ENCODE measurements at regions not wholly inside any gene's neighbourhood (a gene's known extent, or its start where the extent isn't known, plus 50 kb on each side); places are given as distances from the start of the nearest gene placed in this dataset.

DNA sequence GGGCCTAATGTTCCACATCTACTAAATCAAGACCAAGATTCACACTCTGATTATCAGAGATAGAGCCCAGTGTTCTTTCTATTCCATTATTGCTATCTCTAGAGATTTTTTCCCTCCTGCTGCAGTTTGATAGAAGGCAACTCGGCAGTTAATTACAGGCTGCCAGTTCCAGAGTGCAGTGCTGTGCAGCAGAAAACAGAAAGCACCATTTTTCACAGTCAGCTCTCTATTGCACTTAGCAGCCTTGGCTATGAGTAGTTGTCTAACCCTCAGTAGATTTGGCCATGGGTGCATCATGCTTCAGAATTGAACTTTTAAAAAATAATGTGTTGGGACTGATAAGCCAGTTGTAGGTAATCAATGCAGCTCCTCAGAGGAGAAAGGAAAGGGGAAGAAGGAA is 295.3 kb downstream of the MID1IP1 start:
- Histone ChIP-seq H3K27me3 (ENCODE audit: low read length) (no peaks in the 10 kb centered on the region), H3K9me3 (ENCODE audit: insufficient read depth, low read length) (no peaks in the 10 kb centered on the region), H3K4me2 (ENCODE audit: low read depth, low read length, poor library complexity, severe bottlenecking) (no peak overlapping the region), H3K36me3 (ENCODE audit: low read length) (no peaks in the 10 kb centered on the region), H3K4me3 (ENCODE audit: insufficient read depth, low read length, poor library complexity, severe bottlenecking) (no peak overlapping the region), H3K27ac (ENCODE audit: low read depth, low read length) (no peak overlapping the region), H4K20me1 (ENCODE audit: low read depth, low read length) (no peaks in the 10 kb centered on the region), H3K9ac (ENCODE audit: low read length) (no peak overlapping the region), H3K9me2 (replicated peaks; ENCODE audit: insufficient read depth, low read length) (no peaks in the 10 kb centered on the region), H3F3A (ENCODE audit: insufficient read depth) (no peaks in the 10 kb centered on the region), H3K79me2 (ENCODE audit: insufficient read depth, low read length) (no peaks in the 10 kb centered on the region), H2AFZ (ENCODE audit: low read depth, low read length, severe bottlenecking) (no peak overlapping the region)
- no peak for TF ChIP-seq EZH2phosphoT487 (conservative IDR thresholded peaks at IDR 0.05; ENCODE audit: low read length)
- TF ChIP-seq CTCF (IDR thresholded peaks at IDR 0.05; ENCODE audit: insufficient read depth, low read length, poor library complexity, severe bottlenecking): no peak

- no peaks in the 10 kb centered on the region for H4K20me1 ChIP-seq (ENCODE audit: low read depth, low read length)
- no peak overlapping the region for H2AFZ ChIP-seq (ENCODE audit: low read depth, low read length, severe bottlenecking)
- H3K4me3 ChIP-seq (ENCODE audit: insufficient read depth, low read length, poor library complexity, severe bottlenecking): no peak overlapping the region
- no peaks in the 10 kb centered on the region for H3K9me3 ChIP-seq (ENCODE audit: insufficient read depth, low read length)
- H3K36me3 ChIP-seq (ENCODE audit: low read length): no peaks in the 10 kb centered on the region
- no peaks in the 10 kb centered on the region for H3K79me2 ChIP-seq (ENCODE audit: insufficient read depth, low read length)
- no peaks in the 10 kb centered on the region for H3K27me3 ChIP-seq (ENCODE audit: low read length)
- H3K9ac ChIP-seq (ENCODE audit: low read length): no peak overlapping the region
- no peak overlapping the region for H3K4me2 ChIP-seq (ENCODE audit: low read depth, low read length, poor library complexity, severe bottlenecking)
- H3K27ac ChIP-seq (ENCODE audit: low read depth, low read length): no peak overlapping the region
- H3F3A ChIP-seq (ENCODE audit: insufficient read depth): no peaks in the 10 kb centered on the region
- TF ChIP-seq CTCF (IDR thresholded peaks at IDR 0.05; ENCODE audit: insufficient read depth, low read length, poor library complexity, severe bottlenecking) (no peak), EZH2phosphoT487 (conservative IDR thresholded peaks at IDR 0.05; ENCODE audit: low read length) (no peak)
- no peaks in the 10 kb centered on the region for H3K9me2 ChIP-seq (replicated peaks; ENCODE audit: insufficient read depth, low read length)
Measured at GRCh38 chrX:39104745-39105144, 303.5 kb downstream of the MID1IP1 start.

DNA sequence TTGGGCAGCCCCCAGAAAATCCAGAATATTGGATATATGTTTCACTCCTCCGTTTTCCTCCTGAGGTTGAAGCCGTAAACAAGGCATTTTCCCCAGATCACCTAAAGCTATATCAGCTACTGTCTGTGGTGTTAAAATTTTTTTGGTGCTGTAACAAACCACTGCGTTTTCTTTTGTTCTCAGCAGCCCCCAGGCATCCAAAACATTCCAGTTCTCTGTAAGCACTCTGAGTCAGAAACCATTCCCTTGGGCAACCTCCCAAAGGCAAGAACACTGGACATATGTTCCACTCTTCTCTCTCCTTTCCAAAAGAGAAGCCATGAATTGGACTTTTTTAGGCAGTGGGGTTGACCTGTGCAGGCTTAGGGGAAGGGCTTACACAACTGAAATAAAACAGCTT is 310.9 kb downstream of the MID1IP1 start:
- Histone ChIP-seq H3K36me3 (ENCODE audit: low read length) (no peaks in the 10 kb centered on the region), H3K79me2 (ENCODE audit: insufficient read depth, low read length) (no peaks in the 10 kb centered on the region), H3K4me2 (ENCODE audit: low read depth, low read length, poor library complexity, severe bottlenecking) (no peak overlapping the region), H3K9ac (ENCODE audit: low read length) (no peak overlapping the region), H2AFZ (ENCODE audit: low read depth, low read length, severe bottlenecking) (no peak overlapping the region), H3K9me3 (ENCODE audit: insufficient read depth, low read length) (no peaks in the 10 kb centered on the region), H4K20me1 (ENCODE audit: low read depth, low read length) (no peaks in the 10 kb centered on the region), H3K9me2 (replicated peaks; ENCODE audit: insufficient read depth, low read length) (no peaks in the 10 kb centered on the region), H3K27me3 (ENCODE audit: low read length) (no peaks in the 10 kb centered on the region), H3F3A (ENCODE audit: insufficient read depth) (no peaks in the 10 kb centered on the region), H3K27ac (ENCODE audit: low read depth, low read length) (no peak overlapping the region), H3K4me3 (ENCODE audit: insufficient read depth, low read length, poor library complexity, severe bottlenecking) (no peak overlapping the region)
- TF ChIP-seq EZH2phosphoT487 (conservative IDR thresholded peaks at IDR 0.05; ENCODE audit: low read length) (no peak), CTCF (IDR thresholded peaks at IDR 0.05; ENCODE audit: insufficient read depth, low read length, poor library complexity, severe bottlenecking) (no peak)

GRCh38 chrX:39115166-39115565 is 313.9 kb downstream of the MID1IP1 start:
- no peaks in the 10 kb centered on the region for H3K79me2 ChIP-seq (ENCODE audit: insufficient read depth, low read length)
- H3K4me2 ChIP-seq (ENCODE audit: low read depth, low read length, poor library complexity, severe bottlenecking): no peak overlapping the region
- no peaks in the 10 kb centered on the region for H3F3A ChIP-seq (ENCODE audit: insufficient read depth)
- no peak overlapping the region for H3K9ac ChIP-seq (ENCODE audit: low read length)
- TF ChIP-seq EZH2phosphoT487 (conservative IDR thresholded peaks at IDR 0.05; ENCODE audit: low read length) (no peak), CTCF (IDR thresholded peaks at IDR 0.05; ENCODE audit: insufficient read depth, low read length, poor library complexity, severe bottlenecking) (no peak)
- no peak overlapping the region for H3K27ac ChIP-seq (ENCODE audit: low read depth, low read length)
- no peak overlapping the region for H3K4me3 ChIP-seq (ENCODE audit: insufficient read depth, low read length, poor library complexity, severe bottlenecking)
- no peaks in the 10 kb centered on the region for H3K9me3 ChIP-seq (ENCODE audit: insufficient read depth, low read length)
- no peak overlapping the region for H2AFZ ChIP-seq (ENCODE audit: low read depth, low read length, severe bottlenecking)
- H3K36me3 ChIP-seq (ENCODE audit: low read length): no peaks in the 10 kb centered on the region
- no peaks in the 10 kb centered on the region for H4K20me1 ChIP-seq (ENCODE audit: low read depth, low read length)
- H3K27me3 ChIP-seq (ENCODE audit: low read length): no peaks in the 10 kb centered on the region
- H3K9me2 ChIP-seq (replicated peaks; ENCODE audit: insufficient read depth, low read length): no peaks in the 10 kb centered on the region
